Transverse colon (tissue), 4 donors: ENCODE measurements at regions not wholly inside any gene's neighbourhood (a gene's known extent, or its start where the extent isn't known, plus 50 kb on each side); places are given as distances from the start of the nearest gene placed in this dataset.

Experiments used
- DNase-seq: peaks from one replicate; pipeline ENCODE4 v3.0.0-alpha.2; 2019
- H3K27ac ChIP-seq, 4 donors: fragments of 200-600 bp; sonication (generic); 2 replicates each; pipeline ENCODE4 v1.5.1; 2016 to 2018; ENCODE audit warnings: inconsistent platforms in 4 of 4
- H3K27me3 ChIP-seq: fragments of 200-600 bp; sonication (generic); 2 replicates; pipeline ENCODE4 v1.5.1; 2017; ENCODE audit warnings: inconsistent platforms
- H3K36me3 ChIP-seq, 4 donors: fragments of 200-600 bp; sonication (generic); 2 replicates each; pipeline ENCODE4 v1.5.1; 2017 to 2019; ENCODE audit warnings: inconsistent platforms in 4 of 4
- H3K4me1 ChIP-seq, 4 donors: fragments of 200-600 bp; sonication (generic); 2 replicates each; pipeline ENCODE4 v1.5.1; 2017 to 2020; ENCODE audit warnings: inconsistent platforms in 4 of 4
- H3K4me3 ChIP-seq, 4 donors: fragments of 200-600 bp; sonication (generic); 1 replicate in 1 of 4; 2 replicates in 3 of 4; pipeline versions ENCODE4 v1.5.1 to v1.6.1; 2017 to 2019; ENCODE audit warnings: inconsistent platforms in 4 of 4
- H3K9me3 ChIP-seq, 2 donors: fragments of 200-600 bp; sonication (generic); 2 replicates each; pipeline ENCODE4 v1.5.1; 2017 to 2019; ENCODE audit warnings: inconsistent platforms in 2 of 2
- EP300 ChIP-seq: sonication (generic); formaldehyde crosslinking; IDR thresholded peaks from one replicate; pipeline ENCODE4 v1.6.1; 2017; ENCODE audit warnings: antibody characterized with exemption, low read depth
- POLR2A ChIP-seq: fragments of 450-650 bp; IDR thresholded peaks from one replicate; pipeline ENCODE4 v1.6.1; 2016; ENCODE audit warnings: antibody characterized with exemption, mild to moderate bottlenecking, moderate library complexity
- POLR2AphosphoS5 ChIP-seq, 3 donors: sonication (generic); formaldehyde crosslinking; IDR thresholded peaks; one replicate each; pipeline ENCODE4 v1.6.1; 2016; ENCODE audit warnings: antibody characterized with exemption in 3 of 3
- WGBS, 2 donors: methylation state at CpG; one replicate each; pipeline ENCODE4 v1.1.5; 2018; ENCODE audit warnings: low coverage in 1 of 2; 5-methylcytosine and 5-hydroxymethylcytosine counted together
- in situ Hi-C, 4 donors: fragments of 200-750 bp; cut with MboI; loops; one replicate each; pipeline versions ENCODE4 v1.15.0 to v1.15.1; 2017; ENCODE audit warnings: low sequenced_read_pairs in 3 of 4, low pct_ligation_motif_present in 1 of 4, low pct_unique_long_range_greater_than_20kb in 1 of 4
- intact Hi-C: fragments of 100-400 bp; cut with DNase I; formaldehyde crosslinking; loops from one replicate; pipeline ENCODE4 v1.15.1; 2023; ENCODE audit warnings: low total_unique reads
- TF ChIP-seq, protein P1 (sequence below), 5 experiments: fragments of 200-600 bp in 3 of 5; fragments of 450-650 bp in 2 of 5; sonication (generic) in 3 of 5; IDR thresholded peaks; 1 replicate in 2 of 5; 2 replicates in 3 of 5; pipeline ENCODE4 v1.5.1; 2016 to 2017; ENCODE audit warnings: antibody characterized with exemption in 5 of 5, inconsistent platforms in 3 of 5, mild to moderate bottlenecking in 2 of 5, moderate library complexity in 1 of 5

DNA sequence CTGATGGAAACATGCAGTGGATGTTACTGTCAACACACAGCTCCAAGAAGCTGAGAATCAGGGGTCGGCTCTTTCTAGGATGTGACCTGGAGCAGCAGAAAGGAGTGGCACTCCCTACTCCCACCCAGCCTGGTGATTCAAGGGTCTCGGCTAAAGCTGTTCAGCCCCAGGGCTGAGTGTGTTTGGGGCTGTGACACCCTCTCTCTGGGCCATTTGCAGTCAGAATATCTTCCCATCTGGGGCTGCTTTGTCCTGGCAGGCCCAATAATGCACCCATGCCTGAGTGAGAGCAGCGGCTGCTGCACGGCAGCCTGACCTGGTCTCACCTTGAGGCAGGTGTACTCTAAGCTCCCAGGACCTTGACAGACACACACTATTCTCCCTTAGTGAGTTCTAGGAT, 52.5 kb upstream of the AJAP1 start:
- TF ChIP-seq POLR2AphosphoS5 (IDR thresholded peaks at IDR 0.05) (no peak), EP300 (no peak), POLR2A (no peak)
- TF ChIP-seq, protein P1, sequence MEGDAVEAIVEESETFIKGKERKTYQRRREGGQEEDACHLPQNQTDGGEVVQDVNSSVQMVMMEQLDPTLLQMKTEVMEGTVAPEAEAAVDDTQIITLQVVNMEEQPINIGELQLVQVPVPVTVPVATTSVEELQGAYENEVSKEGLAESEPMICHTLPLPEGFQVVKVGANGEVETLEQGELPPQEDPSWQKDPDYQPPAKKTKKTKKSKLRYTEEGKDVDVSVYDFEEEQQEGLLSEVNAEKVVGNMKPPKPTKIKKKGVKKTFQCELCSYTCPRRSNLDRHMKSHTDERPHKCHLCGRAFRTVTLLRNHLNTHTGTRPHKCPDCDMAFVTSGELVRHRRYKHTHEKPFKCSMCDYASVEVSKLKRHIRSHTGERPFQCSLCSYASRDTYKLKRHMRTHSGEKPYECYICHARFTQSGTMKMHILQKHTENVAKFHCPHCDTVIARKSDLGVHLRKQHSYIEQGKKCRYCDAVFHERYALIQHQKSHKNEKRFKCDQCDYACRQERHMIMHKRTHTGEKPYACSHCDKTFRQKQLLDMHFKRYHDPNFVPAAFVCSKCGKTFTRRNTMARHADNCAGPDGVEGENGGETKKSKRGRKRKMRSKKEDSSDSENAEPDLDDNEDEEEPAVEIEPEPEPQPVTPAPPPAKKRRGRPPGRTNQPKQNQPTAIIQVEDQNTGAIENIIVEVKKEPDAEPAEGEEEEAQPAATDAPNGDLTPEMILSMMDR (IDR thresholded peaks at IDR 0.05), result no peak
- Histone ChIP-seq H3K27ac (no peak overlapping the region), H3K9me3 (no peaks in the 10 kb centered on the region), H3K27me3 (no peaks in the 10 kb centered on the region), H3K4me3 (no peak overlapping the region), H3K36me3 (no peaks in the 10 kb centered on the region), H3K4me1 (no peaks in the 10 kb centered on the region)
- 63% methylated on average over 2 of the region's 4 CpGs; no CpG with 5 or more reads in 1 of the 2 donors for WGBS, 2 donors
- no peak for DNase-seq
- intact Hi-C loops (no loop called here), in situ Hi-C loops (no loop called here)

DNA sequence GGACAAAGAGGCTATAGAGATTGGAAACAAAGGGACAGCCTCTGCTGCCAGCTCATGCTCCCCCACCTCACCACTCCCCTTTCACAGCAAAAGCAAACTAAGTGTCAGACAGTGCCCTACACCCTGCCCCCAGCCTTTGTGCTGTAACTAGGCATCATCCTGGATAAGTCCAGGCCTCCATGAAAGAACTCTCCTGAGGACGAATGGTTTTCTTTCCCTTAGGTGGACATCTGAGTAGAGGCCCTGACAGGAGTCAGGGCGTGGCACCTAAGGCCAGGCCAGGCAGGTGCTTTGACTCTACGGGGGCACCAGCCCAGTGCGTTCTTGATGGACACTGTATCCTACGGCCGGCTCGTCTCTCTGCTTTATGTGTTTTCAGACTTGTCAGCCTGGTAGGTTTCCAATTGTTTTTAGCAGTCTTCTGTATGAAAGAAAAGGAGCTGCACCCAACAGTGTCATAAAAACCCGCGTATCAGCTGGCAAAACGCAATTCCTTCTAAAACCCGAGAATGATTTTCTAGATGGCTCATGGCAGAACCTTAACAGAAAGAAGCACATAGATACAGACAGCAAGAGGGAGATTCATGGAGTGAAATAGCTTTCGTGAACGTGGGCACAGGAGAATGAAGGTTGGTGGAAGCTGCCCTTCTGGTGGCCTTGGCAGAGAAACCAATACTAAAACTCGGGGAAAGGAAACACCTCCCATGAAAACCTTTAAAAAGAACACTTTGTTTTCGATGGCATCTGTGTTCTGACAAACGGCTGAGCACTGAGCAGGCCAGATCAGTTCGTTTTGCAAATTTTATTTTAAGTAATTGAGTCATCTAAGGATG, 51.7 kb upstream of the AJAP1 start:
- in situ Hi-C loops (no loop called here), intact Hi-C loops (no loop called here)
- Histone ChIP-seq H3K27me3 (no peaks in the 10 kb centered on the region), H3K4me3 (no peak overlapping the region), H3K4me1 (no peaks in the 10 kb centered on the region), H3K9me3 (no peaks in the 10 kb centered on the region), H3K27ac (no peak overlapping the region), H3K36me3 (no peaks in the 10 kb centered on the region)
- TF ChIP-seq POLR2AphosphoS5 (IDR thresholded peaks at IDR 0.05) (no peak), EP300 (no peak), POLR2A (no peak)
- TF ChIP-seq, protein P1 (IDR thresholded peaks at IDR 0.05), result no peak
- DNase-seq, result no peak
- WGBS, 2 donors, result 51 to 66% methylated on average over 9 to 17 of the region's 17 CpGs

DNA sequence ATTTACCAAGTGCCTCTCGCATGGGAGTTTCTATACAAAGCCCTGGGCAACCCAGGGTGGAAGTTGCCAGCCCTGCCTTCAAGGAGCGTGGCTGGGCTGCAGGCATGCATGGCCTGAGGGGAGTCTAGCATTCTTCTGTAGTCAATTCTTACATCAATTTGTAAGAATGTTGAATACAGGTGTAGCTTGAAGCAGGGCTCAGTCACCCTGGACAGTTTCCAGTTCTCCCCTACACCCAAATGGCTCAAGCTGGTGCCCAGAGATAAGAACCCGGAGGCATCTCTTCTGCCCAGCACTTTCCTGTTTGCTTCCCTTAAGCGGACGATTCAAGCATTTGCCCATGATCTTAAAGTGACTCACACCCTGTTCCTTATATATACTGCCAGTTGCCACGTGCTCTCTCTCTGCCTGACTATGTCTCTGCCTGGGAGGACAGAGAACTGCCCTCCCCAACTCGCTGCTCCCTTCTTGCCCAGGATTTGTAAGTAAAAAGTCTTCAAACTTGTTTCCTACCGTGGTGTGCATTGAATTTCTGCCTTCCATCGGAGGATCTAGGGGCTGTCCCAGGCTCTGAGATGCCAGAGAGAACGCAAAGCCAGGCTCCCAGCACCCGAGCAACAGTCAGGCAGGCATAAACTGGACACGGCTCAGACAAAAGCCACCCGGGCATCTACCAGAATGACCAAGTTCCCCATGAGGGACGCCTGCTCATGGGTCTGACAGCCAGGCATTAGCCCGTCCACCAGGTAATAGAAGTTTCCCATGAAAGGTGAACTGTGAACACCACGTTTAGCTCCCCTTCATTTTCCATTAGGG, 50.9 kb upstream of the AJAP1 start:
- no peak for TF ChIP-seq EP300
- TF ChIP-seq, protein P1 (IDR thresholded peaks at IDR 0.05), result no peak
- TF ChIP-seq POLR2A, result no peak
- no peak for TF ChIP-seq POLR2AphosphoS5 (IDR thresholded peaks at IDR 0.05)
- no peaks in the 10 kb centered on the region for H3K9me3 ChIP-seq
- H3K27me3 ChIP-seq, result no peaks in the 10 kb centered on the region
- no peaks in the 10 kb centered on the region for H3K36me3 ChIP-seq
- in situ Hi-C loops, result no loop called here
- no peak overlapping the region for H3K27ac ChIP-seq
- no peak for DNase-seq
- WGBS, 2 donors, result 44 to 53% methylated on average over 1 to 16 of the region's 16 CpGs
- intact Hi-C loops, result no loop called here
- no peak overlapping the region for H3K4me3 ChIP-seq
- H3K4me1 ChIP-seq, result no peaks in the 10 kb centered on the region
